ENCODE measurements at regions not wholly inside any gene's neighbourhood (a gene's known extent, or its start where the extent isn't known, plus 50 kb on each side); places are given as distances from the start of the nearest gene placed in this dataset.

GRCh38 chr2:196482119-196483065 lies 157.1 kb upstream of the CCDC150 start:
- DNase-seq (no peak), ATAC-seq (no peak)
- intact Hi-C loops (cut with DNase I, micrococcal nuclease) = no loop called here

GRCh38 chr2:196486146-196486545 lies 153.4 kb upstream of the CCDC150 start:
- DNase-seq (no peak), ATAC-seq (no peak)
- intact Hi-C loops (cut with DNase I, micrococcal nuclease) = no loop called here

- intact Hi-C loops (cut with DNase I, micrococcal nuclease) = no loop called here
- ATAC-seq (no peak), DNase-seq (no peak)
Measured at GRCh38 chr2:196487417-196487816, 152.1 kb upstream of the CCDC150 start.

- no peak for ATAC-seq
- no peak for DNase-seq
- intact Hi-C loops (cut with DNase I, micrococcal nuclease) = no loop called here
Measured at GRCh38 chr2:196489371-196489770, 150.1 kb upstream of the CCDC150 start.

- no peak for DNase-seq
- no peak for ATAC-seq
- intact Hi-C loops (cut with DNase I, micrococcal nuclease) = no loop called here
Measured at GRCh38 chr2:196492946-196493345, 146.6 kb upstream of the CCDC150 start.

GRCh38 chr2:196498962-196499361 lies 140.6 kb upstream of the CCDC150 start:
- no peak for DNase-seq
- ATAC-seq = no peak
- intact Hi-C loops (cut with DNase I, micrococcal nuclease) = no loop called here

- intact Hi-C loops (cut with DNase I, micrococcal nuclease) = no loop called here
- no peak for DNase-seq
- ATAC-seq = no peak
Measured at GRCh38 chr2:196499686-196500085, 139.8 kb upstream of the CCDC150 start.

- intact Hi-C loops (cut with DNase I, micrococcal nuclease) = no loop called here
- DNase-seq = no peak
- no peak for ATAC-seq
Measured at GRCh38 chr2:196500686-196501431, 138.7 kb upstream of the CCDC150 start.

GRCh38 chr2:196501836-196502235 lies 137.7 kb upstream of the CCDC150 start:
- intact Hi-C loops (cut with DNase I, micrococcal nuclease) = no loop called here
- ATAC-seq (no peak), DNase-seq (no peak)

- intact Hi-C loops (cut with DNase I, micrococcal nuclease) = no loop called here
- ATAC-seq = no peak
Measured at GRCh38 chr2:196502386-196502785, 137.1 kb upstream of the CCDC150 start.

GRCh38 chr2:196503398-196503797 lies 136.1 kb upstream of the CCDC150 start:
- intact Hi-C loops (cut with DNase I, micrococcal nuclease) = no loop called here
- no peak for ATAC-seq
- DNase-seq = no peak

More at GRCh38 chr2:196502386-196502785, 137.1 kb upstream of the CCDC150 start:
- no peak for DNase-seq

- intact Hi-C loops (cut with DNase I, micrococcal nuclease) = no loop called here
- DNase-seq (no peak), ATAC-seq (no peak)
Measured at GRCh38 chr2:196504788-196505187, 134.7 kb upstream of the CCDC150 start.

- DNase-seq (no peak), ATAC-seq (no peak)
- intact Hi-C loops (cut with DNase I, micrococcal nuclease) = no loop called here
Measured at GRCh38 chr2:196510246-196510645, 129.3 kb upstream of the CCDC150 start.

- no peak for ATAC-seq
- no peak for DNase-seq
- intact Hi-C loops (cut with DNase I, micrococcal nuclease) = no loop called here
Measured at GRCh38 chr2:196511258-196512168, 128.0 kb upstream of the CCDC150 start.

GRCh38 chr2:196513796-196514526 lies 125.6 kb upstream of the CCDC150 start:
- DNase-seq (no peak), ATAC-seq (no peak)
- intact Hi-C loops (cut with DNase I, micrococcal nuclease) = no loop called here

- intact Hi-C loops (cut with DNase I, micrococcal nuclease) = no loop called here
- DNase-seq (no peak), ATAC-seq (no peak)
Measured at GRCh38 chr2:196514641-196515040, 124.9 kb upstream of the CCDC150 start.

GRCh38 chr2:196515051-196515450 lies 124.5 kb upstream of the CCDC150 start:
- DNase-seq (no peak), ATAC-seq (no peak)
- intact Hi-C loops (cut with DNase I, micrococcal nuclease) = no loop called here

GRCh38 chr2:196515608-196516007 lies 123.9 kb upstream of the CCDC150 start:
- DNase-seq (no peak), ATAC-seq (no peak)
- intact Hi-C loops (cut with DNase I, micrococcal nuclease) = no loop called here

All from left colon (tissue), 2 donors.